Natural killer cell (primary cell): ENCODE measurements at regions not wholly inside any gene's neighbourhood (a gene's known extent, or its start where the extent isn't known, plus 50 kb on each side); places are given as distances from the start of the nearest gene placed in this dataset.

ENCODE experiments used
- ATAC-seq, 3 donors: fragments of 150-1000 bp in 2 of 3; fragments of 200-7000 bp in 1 of 3; cut with Tn5 transposase; 1 replicate in 1 of 3; 2 replicates in 2 of 3; pipeline ENCODE4 v1.10.0; 2021; ENCODE audit warnings: mild to moderate bottlenecking in 2 of 3, moderate library complexity in 2 of 3
- DNase-seq, 2 donors: peaks; one replicate each; pipeline versions ENCODE4 v3.0.0 to v3.0.0-alpha.2; 2013 to 2021; ENCODE audit warnings: mixed read lengths in 1 of 2
- H3K27ac ChIP-seq: one replicate; pipeline ENCODE4 v1.5.1; 2013; ENCODE audit warnings: mild to moderate bottlenecking, low read length
- H3K27me3 ChIP-seq: one replicate; pipeline ENCODE4 v1.6.1; 2013; ENCODE audit warnings: low read length; ENCODE audit not compliant: control insufficient read depth, insufficient read depth
- H3K36me3 ChIP-seq: one replicate; pipeline ENCODE4 v1.6.1; 2013; ENCODE audit warnings: low read length; ENCODE audit not compliant: control insufficient read depth, insufficient read depth
- H3K4me1 ChIP-seq: one replicate; pipeline ENCODE4 v1.6.1; 2013; ENCODE audit warnings: low read length; ENCODE audit not compliant: control insufficient read depth, insufficient read depth
- H3K4me3 ChIP-seq: one replicate; pipeline ENCODE4 v1.5.1; 2013; ENCODE audit warnings: low read length
- H3K9me3 ChIP-seq: one replicate; pipeline ENCODE4 v1.6.1; 2013; ENCODE audit warnings: low read length; ENCODE audit not compliant: control insufficient read depth, insufficient read depth
- H3K27ac Mint-ChIP-seq, 2 donors: one replicate each; pipeline ENCODE4 v1.8.0; 2022; ENCODE audit warnings: mild to moderate bottlenecking in 2 of 2, mixed read lengths in 2 of 2, moderate library complexity in 1 of 2
- H3K27me3 Mint-ChIP-seq, 2 donors: one replicate each; pipeline ENCODE4 v1.8.0; 2022; ENCODE audit warnings: low read depth in 2 of 2, mixed read lengths in 2 of 2
- H3K36me3 Mint-ChIP-seq: one replicate; pipeline ENCODE4 v1.8.0; 2022; ENCODE audit warnings: mixed read lengths
- H3K4me1 Mint-ChIP-seq, 2 donors: one replicate each; pipeline ENCODE4 v1.8.0; 2022; ENCODE audit warnings: mixed read lengths in 2 of 2
- H3K4me3 Mint-ChIP-seq: one replicate; pipeline ENCODE4 v1.8.0; 2022; ENCODE audit warnings: mild to moderate bottlenecking, moderate library complexity, mixed read lengths
- H3K9me3 Mint-ChIP-seq, 2 donors: one replicate each; pipeline ENCODE4 v1.8.0; 2022; ENCODE audit warnings: mixed read lengths in 2 of 2
- WGBS: methylation state at CpG from one replicate; pipeline ENCODE4 v1.1.7; 2013; ENCODE audit warnings: missing lambda C conversion rate; ENCODE audit not compliant: insufficient coverage; 5-methylcytosine and 5-hydroxymethylcytosine counted together
- intact Hi-C: fragments of 100-400 bp; cut with micrococcal nuclease; formaldehyde crosslinking; loops from one replicate; pipeline ENCODE4 v1.14.2; 2022
- TF ChIP-seq, protein P1 (sequence below): fragments of 200-600 bp; IDR thresholded peaks from one replicate; pipeline ENCODE4 v1.8.0; 2022; ENCODE audit warnings: antibody characterized with exemption

GRCh38 chr20:39549733-39550132, 587.6 kb downstream of the DHX35 start:
- H3K27ac Mint-ChIP-seq: no peak overlapping the region
- H3K36me3 ChIP-seq: no peaks in the 10 kb centered on the region
- TF ChIP-seq, protein P1, sequence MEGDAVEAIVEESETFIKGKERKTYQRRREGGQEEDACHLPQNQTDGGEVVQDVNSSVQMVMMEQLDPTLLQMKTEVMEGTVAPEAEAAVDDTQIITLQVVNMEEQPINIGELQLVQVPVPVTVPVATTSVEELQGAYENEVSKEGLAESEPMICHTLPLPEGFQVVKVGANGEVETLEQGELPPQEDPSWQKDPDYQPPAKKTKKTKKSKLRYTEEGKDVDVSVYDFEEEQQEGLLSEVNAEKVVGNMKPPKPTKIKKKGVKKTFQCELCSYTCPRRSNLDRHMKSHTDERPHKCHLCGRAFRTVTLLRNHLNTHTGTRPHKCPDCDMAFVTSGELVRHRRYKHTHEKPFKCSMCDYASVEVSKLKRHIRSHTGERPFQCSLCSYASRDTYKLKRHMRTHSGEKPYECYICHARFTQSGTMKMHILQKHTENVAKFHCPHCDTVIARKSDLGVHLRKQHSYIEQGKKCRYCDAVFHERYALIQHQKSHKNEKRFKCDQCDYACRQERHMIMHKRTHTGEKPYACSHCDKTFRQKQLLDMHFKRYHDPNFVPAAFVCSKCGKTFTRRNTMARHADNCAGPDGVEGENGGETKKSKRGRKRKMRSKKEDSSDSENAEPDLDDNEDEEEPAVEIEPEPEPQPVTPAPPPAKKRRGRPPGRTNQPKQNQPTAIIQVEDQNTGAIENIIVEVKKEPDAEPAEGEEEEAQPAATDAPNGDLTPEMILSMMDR: no peak
- H3K9me3 Mint-ChIP-seq: peaks cover 0 to 4% of the 10 kb centered on the region in 2 donors
- no peak overlapping the region for H3K4me3 ChIP-seq
- H3K27me3 Mint-ChIP-seq: no peaks in the 10 kb centered on the region
- DNase-seq: no peak
- H3K4me1 ChIP-seq: no peaks in the 10 kb centered on the region
- no peaks in the 10 kb centered on the region for H3K27me3 ChIP-seq
- no peaks in the 10 kb centered on the region for H3K9me3 ChIP-seq
- no peak for ATAC-seq
- H3K4me3 Mint-ChIP-seq: no peak overlapping the region
- no peaks in the 10 kb centered on the region for H3K36me3 Mint-ChIP-seq
- no peaks in the 10 kb centered on the region for H3K4me1 Mint-ChIP-seq
- 91% methylated on average over 9 of the region's 9 CpGs for WGBS
- intact Hi-C loops: no loop called here
- H3K27ac ChIP-seq: no peak overlapping the region

- Mint-ChIP-seq H3K4me1 (peaks cover 5% of the 10 kb centered on the region in 2 donors), H3K27me3 (no peaks in the 10 kb centered on the region), H3K4me3 (no peak overlapping the region), H3K36me3 (no peaks in the 10 kb centered on the region), H3K27ac (no peak overlapping the region), H3K9me3 (peaks cover 0 to 4% of the 10 kb centered on the region in 2 donors)
- TF ChIP-seq, protein P1: no peak
- no peaks in the 10 kb centered on the region for H3K27me3 ChIP-seq
- DNase-seq (no peak), ATAC-seq (no peak)
- H3K36me3 ChIP-seq: no peaks in the 10 kb centered on the region
- no peaks in the 10 kb centered on the region for H3K9me3 ChIP-seq
- 78% methylated on average over 6 of the region's 6 CpGs for WGBS
- intact Hi-C loops: no loop called here
- H3K27ac ChIP-seq: no peak overlapping the region
- H3K4me1 ChIP-seq: no peaks in the 10 kb centered on the region
- no peak overlapping the region for H3K4me3 ChIP-seq
Measured at GRCh38 chr20:39547546-39548408, 585.6 kb downstream of the DHX35 start.

GRCh38 chr20:39541136-39541803, 579.1 kb downstream of the DHX35 start:
- Histone ChIP-seq H3K4me3 (no peak overlapping the region), H3K9me3 (no peaks in the 10 kb centered on the region), H3K36me3 (no peaks in the 10 kb centered on the region), H3K27ac (no peak overlapping the region), H3K4me1 (no peaks in the 10 kb centered on the region), H3K27me3 (no peaks in the 10 kb centered on the region)
- H3K9me3 Mint-ChIP-seq: peaks cover 0 to 4% of the 10 kb centered on the region in 2 donors
- DNase-seq (no peak), ATAC-seq (no peak)
- H3K27ac Mint-ChIP-seq: no peak overlapping the region
- H3K36me3 Mint-ChIP-seq: no peaks in the 10 kb centered on the region
- TF ChIP-seq, protein P1: no peak
- H3K4me3 Mint-ChIP-seq: no peak overlapping the region
- H3K4me1 Mint-ChIP-seq: peaks cover 5% of the 10 kb centered on the region in 2 donors
- no peaks in the 10 kb centered on the region for H3K27me3 Mint-ChIP-seq
- WGBS: no CpG with 5 or more reads among the region's 2 CpGs
- intact Hi-C loops: no loop called here
